HG03520 (cell line): ENCODE measurements at regions not wholly inside any gene's neighbourhood (a gene's known extent, or its start where the extent isn't known, plus 50 kb on each side); places are given as distances from the start of the nearest gene placed in this dataset.
"Not testable (repeated sequence)": the region's sequence is repeated elsewhere in the genome, so short reads cannot be mapped to it uniquely, and the experiment has no call there.

ENCODE experiments used
- ATAC-seq: cut with Tn5 transposase; IDR thresholded peaks from one replicate; pipeline ENCODE4 v1.9.1; 2021; ENCODE audit warnings: mild to moderate bottlenecking, moderate library complexity; ENCODE audit not compliant: unreplicated experiment

DNA sequence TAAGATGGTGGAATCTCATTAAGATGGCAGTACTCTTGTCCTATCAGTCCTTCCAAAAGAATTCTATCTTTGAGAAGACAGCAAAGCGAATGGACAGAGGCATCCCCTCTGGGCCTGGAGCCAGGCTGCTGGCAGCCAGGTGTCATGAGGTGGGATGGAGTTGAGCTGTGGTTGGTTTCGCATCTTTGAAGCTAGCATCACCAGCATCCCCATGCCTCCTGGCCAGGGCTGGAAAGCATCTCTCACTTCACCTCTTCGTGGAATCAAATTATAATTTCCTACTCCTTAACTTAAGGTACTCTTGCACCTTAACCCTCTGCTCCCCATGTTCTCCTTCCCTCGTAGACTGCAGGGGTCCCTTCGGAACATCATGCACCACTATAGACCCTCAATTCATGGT is 248.3 kb downstream of the GADD45G start:
- no peak for ATAC-seq

DNA sequence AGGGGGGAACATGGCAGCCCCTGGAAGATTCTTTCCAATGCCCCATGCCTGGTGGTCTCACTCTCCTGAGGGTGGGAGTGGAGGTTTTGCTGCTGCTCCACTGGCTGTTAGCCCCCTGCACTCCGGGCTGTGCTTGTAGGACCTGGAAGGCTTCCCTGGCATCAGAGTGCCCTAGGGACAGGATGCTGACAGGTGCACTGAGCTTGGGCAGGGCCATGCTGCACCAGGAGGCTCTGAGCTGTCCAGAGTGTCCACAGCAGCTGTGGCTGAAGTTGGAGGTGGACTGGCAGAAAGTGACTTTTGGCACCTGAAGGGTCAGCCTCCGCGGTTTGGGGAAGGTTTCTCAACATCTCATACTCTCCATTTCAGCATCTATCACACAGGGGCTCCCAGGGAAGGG is 249.1 kb downstream of the GADD45G start:
- no peak for ATAC-seq

DNA sequence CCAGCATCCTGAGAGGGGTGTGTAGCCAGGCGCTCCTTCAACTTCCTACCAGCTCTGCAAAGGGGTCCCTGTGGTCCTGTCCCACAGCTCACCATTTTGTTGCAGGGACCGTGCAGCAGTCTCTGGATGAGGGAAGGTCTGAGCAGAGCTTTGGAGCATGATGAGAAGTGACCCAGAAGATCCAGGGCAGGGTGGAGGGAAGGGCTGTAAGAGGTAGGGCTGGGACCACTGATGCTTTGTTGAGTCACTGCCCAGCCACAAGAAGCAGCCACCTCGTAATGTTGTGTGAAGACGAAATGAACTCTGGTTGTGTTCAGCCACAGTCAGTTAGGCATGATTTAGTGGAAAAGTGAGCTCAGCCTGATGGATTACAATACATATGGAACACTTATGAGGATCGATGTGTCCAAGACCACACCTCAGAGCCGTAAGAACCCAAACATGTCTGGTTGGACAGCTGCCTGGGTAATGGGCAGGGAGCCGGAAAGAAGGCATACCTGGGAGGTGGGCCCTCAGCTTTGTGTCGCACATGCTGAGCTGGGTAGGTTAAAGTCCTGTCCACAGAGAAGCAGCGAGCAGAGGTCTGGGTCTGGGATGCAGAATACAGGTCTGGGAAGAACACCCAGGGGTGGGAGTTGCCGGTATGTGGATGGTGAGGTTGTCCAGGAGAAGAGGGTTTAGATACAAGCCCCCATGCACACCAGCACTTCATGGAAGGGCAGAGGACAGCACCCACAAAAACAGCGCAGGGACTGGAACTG is 250.1 kb downstream of the GADD45G start:
- no peak for ATAC-seq

DNA sequence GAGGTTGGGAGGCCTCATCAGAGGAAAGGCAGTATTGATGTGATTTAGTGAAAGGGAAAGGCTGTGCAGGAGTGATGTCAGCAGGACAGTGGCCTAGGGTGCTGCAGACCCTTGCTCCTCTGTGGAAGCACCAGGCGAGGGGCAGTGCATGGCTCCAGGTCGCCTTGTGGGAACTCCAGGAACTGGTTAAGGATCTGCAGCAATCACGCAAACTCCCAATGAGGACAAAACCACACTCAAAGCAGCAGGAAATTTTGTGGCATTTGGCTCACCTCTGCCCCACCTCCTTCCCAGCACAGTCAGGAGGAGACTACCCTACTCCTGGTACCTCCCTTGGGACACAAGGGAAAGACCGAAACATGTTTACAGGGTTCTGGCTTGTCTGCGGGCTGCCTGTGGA is 251.5 kb downstream of the GADD45G start:
- ATAC-seq = not testable (repeated sequence)

DNA sequence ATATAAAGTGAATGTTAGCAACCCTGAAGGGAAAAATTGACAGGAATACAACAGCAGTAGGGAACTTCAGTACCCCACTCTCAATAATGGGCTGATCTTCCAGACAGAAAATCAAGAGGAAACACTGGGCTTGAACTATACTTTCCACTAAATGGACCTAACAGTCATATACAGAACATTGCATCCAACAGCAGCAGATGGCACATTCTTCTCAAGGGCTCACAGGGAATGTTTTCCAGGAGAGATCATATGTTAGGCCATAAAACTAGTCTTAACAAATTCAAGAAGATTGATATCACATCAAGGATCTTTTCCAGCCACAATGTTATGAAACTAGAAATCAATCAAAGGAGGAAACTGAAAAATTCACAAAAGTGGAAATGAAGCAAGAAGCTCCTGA is 252.1 kb downstream of the GADD45G start:
- ATAC-seq = not testable (repeated sequence)

DNA sequence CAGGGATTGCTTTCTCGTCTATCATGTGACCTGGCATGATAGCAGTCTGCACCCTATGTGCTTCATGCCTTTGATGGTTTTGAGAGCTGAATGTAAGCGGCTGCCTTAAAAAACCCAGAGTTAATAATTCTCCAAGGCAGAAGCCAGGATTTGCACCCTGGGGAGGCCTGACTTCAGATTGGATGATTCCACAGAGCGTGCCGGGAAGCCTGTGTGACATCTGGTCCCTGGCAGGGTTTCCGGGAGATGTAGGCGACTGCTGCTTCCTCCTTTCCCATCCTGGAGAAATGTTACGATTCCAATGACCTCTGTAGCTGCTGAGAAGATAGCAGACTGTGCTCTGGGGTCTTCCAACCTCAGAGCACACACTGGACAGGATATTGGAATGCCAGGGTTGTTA is 255.0 kb downstream of the GADD45G start:
- ATAC-seq = not testable (repeated sequence)

DNA sequence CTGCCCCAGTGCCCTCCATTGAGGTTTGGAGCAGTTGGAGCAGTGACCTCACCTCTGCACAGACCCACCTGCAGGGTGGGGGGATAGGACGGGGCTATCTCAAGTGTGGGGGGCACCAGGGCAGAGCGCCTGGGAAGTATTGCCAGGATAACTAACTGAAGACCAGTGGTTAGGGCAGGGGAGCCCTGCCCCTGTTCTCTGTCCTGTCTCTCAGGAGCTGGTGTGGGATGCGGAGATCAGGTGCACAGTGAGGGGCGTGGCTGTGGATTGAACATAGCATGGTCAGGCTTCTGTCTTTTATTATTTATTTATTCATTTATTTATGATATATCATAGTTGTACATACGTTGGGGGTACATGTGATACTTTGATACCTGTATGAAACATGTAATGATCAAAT is 256.6 kb downstream of the GADD45G start:
- not testable (repeated sequence) for ATAC-seq

DNA sequence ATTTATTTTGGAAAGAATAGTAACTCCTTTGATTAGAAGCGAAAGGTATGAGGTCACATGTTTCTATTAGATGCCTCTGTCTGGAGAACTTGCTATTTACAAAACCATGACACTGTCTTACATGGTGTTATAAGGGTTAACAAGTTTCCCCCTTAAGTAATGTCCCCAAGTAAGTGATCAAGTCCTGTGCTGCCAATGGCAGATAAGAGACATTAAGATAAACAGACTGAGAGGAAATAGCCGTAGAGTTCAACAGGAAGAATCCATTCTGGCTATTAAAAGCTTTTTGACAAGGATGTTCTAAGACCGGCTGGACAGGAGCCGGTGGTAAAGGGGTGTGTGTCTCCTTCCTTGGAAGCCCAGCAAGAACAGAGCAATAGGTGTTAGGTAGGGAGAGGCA is 257.5 kb downstream of the GADD45G start:
- no peak for ATAC-seq

DNA sequence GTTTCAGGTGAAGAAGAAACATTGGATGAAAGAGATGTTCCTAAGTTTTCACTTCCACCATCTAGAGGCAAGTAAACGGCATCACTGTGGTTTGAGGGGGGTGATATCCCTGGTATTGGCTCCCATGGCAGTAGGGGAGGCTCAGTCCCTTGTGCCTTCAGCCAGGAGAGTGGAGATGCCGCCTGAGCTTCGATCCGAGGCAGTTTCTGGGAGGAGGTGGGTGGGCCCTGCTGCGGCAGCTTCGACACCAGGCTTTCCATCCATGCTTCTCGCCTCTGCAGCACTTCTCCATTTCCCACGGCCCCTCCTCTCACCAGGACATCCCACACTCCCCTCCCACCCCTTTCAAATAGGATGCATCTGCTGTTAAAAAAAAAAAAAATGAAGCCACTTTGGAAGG is 258.3 kb downstream of the GADD45G start:
- no peak for ATAC-seq

DNA sequence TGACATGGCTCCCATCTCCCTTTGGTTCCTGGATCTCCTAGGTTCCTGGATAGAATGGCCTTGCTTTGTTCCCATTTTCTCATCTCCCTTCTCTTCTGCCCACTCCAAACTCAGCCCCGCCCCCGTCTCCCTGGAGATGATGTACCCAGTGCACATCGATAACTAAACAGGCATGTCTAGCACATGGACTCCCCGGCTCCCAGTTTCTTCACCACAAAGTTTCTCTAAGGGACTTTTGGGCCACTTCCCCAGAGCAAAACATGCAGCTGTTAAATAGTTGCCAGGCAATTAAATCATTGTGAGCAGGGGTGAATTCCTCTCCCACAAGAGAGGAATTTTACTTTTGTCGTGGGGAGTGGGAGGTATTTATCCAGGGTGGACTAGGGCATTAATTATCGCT is 259.0 kb downstream of the GADD45G start:
- ATAC-seq = no peak

DNA sequence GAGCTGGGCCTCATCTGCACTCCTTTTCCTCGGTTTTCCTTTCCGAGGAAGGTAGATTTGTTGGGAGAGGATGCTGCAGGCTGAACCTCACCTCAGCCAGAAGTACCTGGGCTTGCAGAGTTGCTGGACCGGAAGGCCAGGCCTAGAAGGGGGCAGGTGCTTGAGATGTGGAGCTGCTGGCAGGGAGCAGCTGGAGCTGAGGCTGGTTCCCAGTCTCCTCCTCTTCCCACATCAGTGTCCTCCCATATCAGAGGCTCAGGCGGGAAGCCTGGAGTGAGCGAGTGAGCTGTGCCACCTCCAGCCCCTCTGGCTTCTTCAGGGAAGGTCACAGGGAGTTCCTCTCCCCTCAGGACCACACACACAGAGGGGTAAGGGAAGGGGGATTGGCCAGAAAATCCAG is 259.4 kb downstream of the GADD45G start:
- no peak for ATAC-seq

DNA sequence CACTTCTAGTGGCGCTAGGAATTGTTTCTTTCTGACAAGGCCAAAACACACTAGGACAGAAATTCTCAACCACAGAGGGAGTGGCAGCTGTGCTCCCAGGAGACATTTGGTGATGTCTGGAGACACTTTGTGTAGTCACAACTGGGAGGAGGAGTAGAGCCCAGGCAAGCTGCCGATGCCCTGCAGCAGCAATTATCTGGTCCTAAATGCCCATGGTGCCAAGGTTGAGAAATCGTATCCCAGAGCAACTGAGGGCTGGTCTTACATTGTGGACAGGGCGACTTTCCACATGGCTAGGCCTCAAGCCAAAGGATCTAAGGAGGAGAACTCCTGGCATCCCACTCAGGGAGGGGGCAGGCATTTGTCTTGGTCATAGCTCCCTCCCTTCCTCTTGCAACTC is 259.9 kb downstream of the GADD45G start:
- no peak for ATAC-seq

DNA sequence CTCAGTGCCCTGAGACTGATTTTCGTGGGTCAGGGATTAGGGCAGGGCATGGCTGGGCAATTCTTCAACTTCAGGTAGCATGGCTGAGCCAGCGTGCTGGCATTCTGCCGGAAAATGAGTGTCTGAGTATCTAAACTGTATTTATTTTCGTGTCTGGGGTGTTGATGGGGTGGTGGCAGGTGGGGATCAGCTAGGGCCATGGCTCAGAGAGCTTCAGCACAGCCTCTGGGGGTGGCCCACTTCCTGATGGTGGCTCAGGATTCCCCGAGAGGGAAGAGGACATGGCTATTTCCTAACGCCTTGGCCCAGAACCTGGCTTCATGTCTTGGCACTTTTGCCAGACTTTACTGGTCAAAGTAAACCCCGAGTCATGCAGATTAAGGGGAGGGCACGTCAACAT is 260.5 kb downstream of the GADD45G start:
- no peak for ATAC-seq

DNA sequence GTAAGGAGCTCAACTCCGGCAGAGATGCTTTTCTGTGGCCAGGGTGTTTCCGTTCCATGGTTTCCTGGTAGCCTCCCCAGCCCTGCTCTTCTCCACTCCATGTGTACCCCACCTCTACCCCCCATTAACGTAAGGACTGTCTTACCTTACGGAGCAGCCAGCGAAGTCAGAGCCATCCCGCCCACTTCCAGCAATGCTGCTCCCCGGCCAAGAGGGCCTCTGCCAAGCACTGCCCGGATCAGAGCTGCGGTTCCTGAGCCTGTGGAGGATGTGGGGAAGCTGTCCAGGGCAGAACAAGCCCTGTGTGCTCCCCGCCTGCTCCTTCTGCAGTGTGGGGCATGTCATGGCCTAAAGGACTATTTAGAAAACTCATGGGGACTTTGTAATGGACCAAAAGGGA is 261.2 kb downstream of the GADD45G start:
- ATAC-seq = no peak

DNA sequence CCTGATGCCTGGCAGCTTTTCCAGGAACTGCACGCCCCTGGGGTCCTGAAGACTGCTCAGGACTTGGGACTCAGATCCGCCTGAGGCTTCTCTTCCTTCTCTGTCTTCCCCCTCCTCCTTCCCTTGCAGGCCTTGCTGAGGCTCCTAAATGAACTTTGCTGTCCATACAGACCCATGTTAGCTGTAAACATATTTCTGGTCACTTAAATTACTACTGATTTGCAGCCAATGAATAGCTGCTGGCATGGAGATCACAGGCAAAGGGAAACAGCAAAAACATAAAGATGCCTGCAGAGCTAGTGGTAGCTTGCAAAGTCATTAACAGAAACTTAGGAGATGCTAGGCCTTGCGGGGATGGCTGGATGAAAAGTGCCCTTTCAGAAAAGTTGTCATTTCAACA is 261.9 kb downstream of the GADD45G start:
- no peak for ATAC-seq

DNA sequence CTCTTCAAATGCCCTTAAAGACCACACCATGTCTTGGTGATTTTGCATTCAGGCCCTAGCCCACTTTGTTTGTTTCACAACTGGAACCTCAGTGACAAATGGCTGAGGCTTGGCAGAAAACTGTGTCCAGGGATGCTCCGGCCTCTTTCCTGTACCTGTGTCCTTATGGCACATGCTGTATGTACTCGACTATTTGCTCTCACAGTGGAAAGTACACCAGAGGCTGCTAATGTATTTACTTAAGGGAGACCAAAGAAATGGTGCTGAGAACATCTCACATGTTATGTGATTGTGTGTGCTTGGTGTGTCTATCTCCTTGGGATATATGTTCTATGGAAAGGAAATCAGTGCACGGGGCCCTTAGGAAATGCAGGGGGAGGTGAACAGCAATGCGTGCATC is 263.3 kb downstream of the GADD45G start:
- no peak for ATAC-seq

DNA sequence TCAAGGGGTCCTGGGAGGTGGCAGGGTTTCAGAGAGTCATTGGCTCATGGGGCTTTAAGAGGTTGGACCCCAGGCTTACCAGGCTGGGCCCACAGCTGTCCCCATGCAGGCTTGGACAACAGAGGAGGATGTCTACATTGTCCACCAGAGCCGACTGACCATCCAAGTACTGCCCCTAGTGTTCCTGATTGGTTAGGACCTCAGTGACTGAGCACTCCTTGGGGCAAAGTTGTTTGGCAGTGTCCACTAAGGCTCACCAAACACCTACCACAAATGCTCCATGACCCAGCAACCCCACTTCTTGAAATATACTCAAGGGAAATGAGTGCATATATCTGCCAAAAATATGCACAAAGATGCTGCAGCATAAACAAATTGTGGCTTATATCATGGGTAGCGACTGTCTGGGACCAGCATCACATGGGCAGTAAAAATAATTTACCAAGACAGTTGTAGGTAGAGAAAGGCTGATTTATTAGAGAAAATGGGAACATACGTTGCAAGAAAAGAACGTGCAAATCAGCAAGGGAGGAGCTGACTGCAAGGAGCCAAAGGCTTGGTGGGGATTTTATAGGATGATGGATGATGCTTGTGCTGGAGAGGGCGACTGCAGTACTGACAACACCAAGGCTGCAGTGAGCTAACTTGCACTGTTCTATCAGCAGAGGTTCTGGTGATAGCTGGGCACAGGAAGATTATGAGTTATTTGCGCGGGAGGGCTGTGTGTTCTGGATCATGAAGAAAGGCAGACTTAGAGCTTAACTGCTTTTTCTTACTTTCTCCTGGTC is 265.2 kb downstream of the GADD45G start:
- no peak for ATAC-seq

DNA sequence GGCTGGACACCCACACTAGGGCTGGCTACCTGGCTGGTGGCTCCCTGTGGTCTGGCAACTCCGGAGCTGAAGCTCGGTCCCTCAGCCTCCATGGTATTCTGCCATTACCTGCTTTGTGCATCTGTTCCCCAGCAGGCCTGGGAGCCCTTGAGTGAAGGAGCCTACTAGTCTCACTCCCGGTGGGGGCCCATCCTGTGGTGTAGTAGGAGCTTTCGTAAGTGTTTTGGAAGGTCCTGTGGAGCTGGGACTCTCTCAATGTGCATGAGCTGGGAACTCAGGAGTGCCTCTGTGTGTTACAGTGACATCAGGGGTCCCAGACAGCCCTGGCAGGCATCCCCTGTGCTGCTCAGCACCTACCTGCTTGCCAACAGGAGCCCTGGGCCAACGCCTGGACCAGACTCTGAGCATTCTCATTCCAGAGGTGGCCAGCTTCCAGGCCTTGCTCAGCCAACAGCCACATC is 267.1 kb downstream of the GADD45G start:
- ATAC-seq = no peak

DNA sequence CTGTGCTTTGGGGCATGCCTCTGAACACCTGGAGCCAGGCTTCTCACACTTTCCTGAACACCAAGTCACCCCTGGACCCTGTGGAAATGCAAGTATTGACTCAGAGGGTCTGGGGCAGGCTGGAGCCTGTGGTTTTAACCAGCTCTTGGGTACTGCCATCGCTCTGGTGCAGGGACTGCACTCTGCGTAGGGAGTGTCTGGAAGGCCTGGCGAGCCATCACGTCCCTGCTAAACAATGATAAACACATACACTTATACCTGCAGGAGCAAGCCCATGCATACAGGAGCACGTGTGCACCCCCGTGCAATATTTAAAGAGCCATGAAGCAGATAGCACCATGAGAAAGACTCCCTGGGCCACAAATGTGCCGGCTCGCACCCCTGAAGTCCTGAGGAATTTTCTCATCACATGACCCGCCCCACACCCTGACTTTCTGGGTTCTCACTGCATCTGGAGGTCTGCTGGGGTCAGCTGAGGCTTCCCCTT is 267.7 kb downstream of the GADD45G start:
- no peak for ATAC-seq

DNA sequence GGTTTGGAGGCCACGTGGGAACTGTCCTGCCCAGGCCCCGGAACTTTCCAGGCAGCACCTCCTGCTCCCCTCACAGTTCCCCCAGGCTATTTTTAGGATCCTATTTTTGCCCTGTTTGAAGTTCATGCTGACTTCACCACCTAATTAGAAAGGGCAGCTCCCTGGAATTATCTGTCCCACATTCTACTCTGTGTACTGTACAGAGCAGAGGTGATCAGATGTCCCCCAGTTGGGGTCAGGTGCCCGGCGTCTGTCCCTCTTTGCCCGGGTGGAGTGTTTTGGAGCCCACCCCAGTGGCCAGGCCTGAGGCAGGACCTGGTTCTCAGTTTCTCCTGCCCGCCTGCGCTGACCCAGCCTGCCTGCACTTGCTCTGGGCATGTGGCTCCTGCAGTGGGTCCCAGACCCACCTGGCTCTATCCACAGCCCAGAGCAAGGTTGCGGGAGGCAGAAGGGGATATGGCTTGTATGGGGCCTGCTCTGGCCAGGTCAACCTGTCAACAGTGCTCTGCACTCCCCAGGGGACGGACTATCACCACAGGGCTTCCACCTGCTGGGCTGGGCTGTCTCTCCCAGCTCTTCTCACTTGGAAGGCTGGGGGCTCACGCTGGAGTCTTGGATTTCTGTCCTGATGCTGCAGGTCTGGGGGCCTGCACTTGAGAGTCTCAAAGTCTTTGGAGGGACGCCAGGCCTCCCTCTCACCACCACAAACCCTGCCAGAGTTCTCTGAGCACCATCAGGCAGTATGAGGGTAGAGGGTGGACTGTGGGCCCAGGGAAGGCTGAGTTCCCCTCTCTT is 268.3 kb downstream of the GADD45G start:
- ATAC-seq = no peak

DNA sequence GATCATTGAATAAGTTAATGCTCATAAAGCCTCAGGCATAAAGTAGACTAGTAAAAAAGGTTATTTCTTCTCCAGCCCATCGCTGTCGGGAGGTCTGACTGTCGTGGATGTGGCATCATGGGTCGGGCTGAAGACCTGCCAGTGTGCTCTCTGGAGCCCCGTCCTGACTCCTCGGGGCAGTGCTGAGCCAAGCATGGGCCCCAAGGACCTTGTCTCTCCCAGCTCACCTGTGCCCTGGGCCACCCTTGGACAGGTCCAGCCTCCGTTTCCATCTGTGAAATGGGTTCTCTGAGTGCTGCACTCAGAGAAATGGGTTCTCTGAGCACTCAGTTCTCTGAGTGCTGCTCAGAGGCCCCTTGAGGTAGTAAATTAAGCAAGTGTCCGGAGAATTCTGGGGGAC is 269.0 kb downstream of the GADD45G start:
- no peak for ATAC-seq
